ENCODE measurements at regions not wholly inside any gene's neighbourhood (a gene's known extent, or its start where the extent isn't known, plus 50 kb on each side); places are given as distances from the start of the nearest gene placed in this dataset.

DNA sequence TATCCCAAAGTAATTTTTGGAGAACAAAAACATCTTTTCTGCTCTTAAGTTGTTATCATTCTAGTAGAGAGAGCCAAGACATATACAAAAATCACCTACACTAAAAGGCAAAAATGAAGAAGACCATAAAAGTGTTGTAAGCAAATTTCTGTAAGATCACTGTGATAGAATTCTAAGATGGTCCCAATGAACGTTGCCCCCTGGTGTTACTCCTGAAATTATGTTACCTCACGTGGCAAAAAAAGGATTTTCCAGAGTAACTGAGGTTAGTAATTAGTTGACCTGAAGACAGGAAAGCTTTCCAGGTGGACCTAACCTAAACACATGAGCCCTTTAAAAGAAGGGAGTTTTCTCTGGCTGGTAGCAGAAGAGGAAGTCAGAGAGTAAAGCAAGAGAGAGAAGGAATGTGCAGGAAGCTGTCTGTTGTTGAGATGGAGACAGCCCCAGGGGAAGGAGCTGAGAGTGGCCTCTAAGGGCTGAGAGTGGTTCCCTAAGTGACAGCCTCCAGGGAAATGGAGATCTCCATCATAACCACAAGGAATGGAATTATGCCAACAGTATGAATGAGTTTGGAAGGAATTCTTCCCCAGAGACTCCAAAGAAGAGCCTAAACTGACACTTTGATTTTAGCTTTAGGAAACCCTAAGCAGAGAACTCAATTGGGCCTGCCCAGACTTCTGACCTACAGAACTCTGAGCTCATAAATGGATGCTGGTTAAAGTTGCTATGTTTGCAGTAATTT is 205.9 kb downstream of the CD47 start:
- Histone ChIP-seq H3K4me3 (ENCODE audit: low read length) (peak overlapping the region; percentile 17), H3K9ac (ENCODE audit: low read length) (no peak overlapping the region), H3K4me1 (ENCODE audit: control insufficient read depth, insufficient read depth, low read length) (peaks cover 11% of the 10 kb centered on the region), H3K9me3 (ENCODE audit: control insufficient read depth, low read length) (peaks cover 7% of the 10 kb centered on the region), H3K36me3 (ENCODE audit: control insufficient read depth, insufficient read depth, low read length, severe bottlenecking) (no peaks in the 10 kb centered on the region), H3K27me3 (replicated peaks; ENCODE audit: control insufficient read depth, insufficient read depth, low read length) (no peaks in the 10 kb centered on the region)
- peak; percentile 75 for DNase-seq (ENCODE audit: low read depth)

DNA sequence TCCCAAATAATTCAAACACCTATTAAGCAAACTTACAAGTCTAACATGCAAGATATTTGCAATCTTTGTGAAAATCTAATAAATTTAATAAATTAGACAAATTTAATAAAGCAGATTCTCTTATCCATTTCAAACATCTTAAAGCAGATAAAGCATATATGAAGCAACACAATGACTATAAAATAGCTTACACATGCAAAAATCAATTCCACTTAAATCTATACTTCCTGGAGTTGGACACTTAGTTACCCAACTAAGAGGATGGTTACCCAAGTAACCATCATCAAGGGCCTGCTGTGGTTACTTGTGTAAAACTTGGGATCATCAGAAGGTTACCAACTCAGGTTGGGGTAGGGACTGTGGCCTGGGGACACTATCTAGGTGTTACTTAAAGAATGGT is 206.8 kb downstream of the CD47 start:
- Histone ChIP-seq H3K9ac (ENCODE audit: low read length) (no peak overlapping the region), H3K4me1 (ENCODE audit: control insufficient read depth, insufficient read depth, low read length) (peaks cover 11% of the 10 kb centered on the region), H3K4me3 (ENCODE audit: low read length) (no peak overlapping the region), H3K9me3 (ENCODE audit: control insufficient read depth, low read length) (peaks cover under 1% of the 10 kb centered on the region), H3K36me3 (ENCODE audit: control insufficient read depth, insufficient read depth, low read length, severe bottlenecking) (no peaks in the 10 kb centered on the region), H3K27me3 (replicated peaks; ENCODE audit: control insufficient read depth, insufficient read depth, low read length) (no peaks in the 10 kb centered on the region)
- no peak for DNase-seq (ENCODE audit: low read depth)

DNA sequence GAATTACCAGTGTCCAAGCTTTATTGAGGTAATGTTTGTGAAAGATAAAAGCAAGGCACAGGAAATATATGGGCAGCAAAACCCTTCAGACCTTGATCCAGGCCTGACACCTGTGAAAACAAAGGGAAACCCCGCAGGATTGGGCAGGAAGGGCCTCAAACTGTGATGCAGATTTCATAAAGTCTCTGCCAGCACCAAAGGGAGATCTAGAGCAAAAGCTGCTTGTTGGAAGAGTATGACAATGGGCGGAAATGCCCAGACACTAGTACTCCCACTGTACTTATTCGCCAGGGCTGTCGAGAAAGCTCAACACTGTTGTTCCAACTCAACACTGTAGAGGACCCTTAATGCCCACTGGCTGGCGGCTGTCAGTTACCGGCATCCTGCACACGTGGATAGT is 207.9 kb downstream of the CD47 start:
- DNase-seq (ENCODE audit: low read depth): no peak
- H3K4me1 ChIP-seq (ENCODE audit: control insufficient read depth, insufficient read depth, low read length): peaks cover 11% of the 10 kb centered on the region
- no peaks in the 10 kb centered on the region for H3K27me3 ChIP-seq (replicated peaks; ENCODE audit: control insufficient read depth, insufficient read depth, low read length)
- H3K9me3 ChIP-seq (ENCODE audit: control insufficient read depth, low read length): no peaks in the 10 kb centered on the region
- H3K36me3 ChIP-seq (ENCODE audit: control insufficient read depth, insufficient read depth, low read length, severe bottlenecking): no peaks in the 10 kb centered on the region
- no peak overlapping the region for H3K9ac ChIP-seq (ENCODE audit: low read length)
- no peak overlapping the region for H3K4me3 ChIP-seq (ENCODE audit: low read length)

DNA sequence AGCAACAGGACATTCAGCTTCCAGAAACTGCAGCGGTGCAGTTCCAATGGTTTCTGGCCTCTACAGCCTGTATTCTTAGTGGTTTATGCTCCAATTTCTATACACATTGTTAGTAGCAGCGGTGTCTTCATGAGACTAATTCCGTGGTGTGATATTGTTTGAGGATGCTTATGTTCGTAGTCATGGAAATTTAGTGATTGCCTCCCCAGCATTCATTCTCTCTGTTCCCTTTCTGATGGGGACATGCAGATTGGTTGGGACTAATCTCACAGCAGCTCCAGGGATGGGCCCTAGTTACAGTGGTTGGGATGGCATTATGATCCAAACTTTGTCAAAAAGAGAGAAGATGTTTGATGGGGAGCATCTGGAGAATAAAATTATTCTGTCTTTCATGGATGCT is 208.6 kb downstream of the CD47 start:
- Histone ChIP-seq H3K9ac (ENCODE audit: low read length) (no peak overlapping the region), H3K4me1 (ENCODE audit: control insufficient read depth, insufficient read depth, low read length) (peaks cover 11% of the 10 kb centered on the region), H3K36me3 (ENCODE audit: control insufficient read depth, insufficient read depth, low read length, severe bottlenecking) (no peaks in the 10 kb centered on the region), H3K4me3 (ENCODE audit: low read length) (no peak overlapping the region), H3K9me3 (ENCODE audit: control insufficient read depth, low read length) (no peaks in the 10 kb centered on the region), H3K27me3 (replicated peaks; ENCODE audit: control insufficient read depth, insufficient read depth, low read length) (no peaks in the 10 kb centered on the region)
- DNase-seq (ENCODE audit: low read depth): no peak

DNA sequence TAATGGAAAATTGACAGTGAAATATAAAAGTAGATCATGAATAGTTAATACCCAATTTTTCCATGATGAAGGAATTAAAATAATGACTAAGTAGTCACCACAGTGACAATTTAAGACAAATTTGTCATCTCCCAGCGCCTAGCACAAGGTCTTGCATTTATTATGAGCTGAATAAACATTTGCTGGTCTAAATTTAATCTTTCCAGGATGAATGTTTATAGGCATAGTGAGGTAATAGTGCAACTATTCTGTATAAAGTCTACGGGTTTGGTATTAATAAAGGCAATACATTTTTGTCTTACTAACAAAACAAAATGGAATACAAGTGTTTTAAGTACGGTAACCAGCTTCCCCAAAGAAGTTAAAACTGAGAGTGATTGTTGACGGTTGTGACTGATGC is 209.3 kb downstream of the CD47 start:
- peak; percentile 10 for DNase-seq (ENCODE audit: low read depth)
- no peaks in the 10 kb centered on the region for H3K36me3 ChIP-seq (ENCODE audit: control insufficient read depth, insufficient read depth, low read length, severe bottlenecking)
- no peaks in the 10 kb centered on the region for H3K27me3 ChIP-seq (replicated peaks; ENCODE audit: control insufficient read depth, insufficient read depth, low read length)
- H3K9me3 ChIP-seq (ENCODE audit: control insufficient read depth, low read length): no peaks in the 10 kb centered on the region
- peaks cover 11% of the 10 kb centered on the region for H3K4me1 ChIP-seq (ENCODE audit: control insufficient read depth, insufficient read depth, low read length)
- H3K4me3 ChIP-seq (ENCODE audit: low read length): no peak overlapping the region
- no peak overlapping the region for H3K9ac ChIP-seq (ENCODE audit: low read length)

DNA sequence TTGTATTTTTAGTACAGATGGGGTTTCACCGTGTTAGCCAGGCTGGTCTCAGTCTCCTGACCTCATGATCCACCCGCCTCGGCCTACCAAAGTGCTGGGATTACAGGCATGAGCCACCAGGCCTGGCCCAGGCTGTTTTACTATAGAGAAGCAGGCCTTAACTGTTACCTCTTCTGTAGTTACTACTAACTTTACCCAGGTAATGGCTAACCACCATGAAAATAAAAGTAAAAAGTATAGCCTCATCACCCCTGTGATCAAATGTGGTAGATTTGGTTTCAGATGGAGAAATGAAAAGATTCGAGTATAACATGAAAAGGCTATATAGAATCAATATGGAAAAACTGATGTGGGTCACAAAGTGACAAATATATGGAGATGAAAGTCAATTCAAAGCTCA is 210.1 kb downstream of the CD47 start:
- Histone ChIP-seq H3K4me3 (ENCODE audit: low read length) (no peak overlapping the region), H3K27me3 (replicated peaks; ENCODE audit: control insufficient read depth, insufficient read depth, low read length) (no peaks in the 10 kb centered on the region), H3K9me3 (ENCODE audit: control insufficient read depth, low read length) (no peaks in the 10 kb centered on the region), H3K36me3 (ENCODE audit: control insufficient read depth, insufficient read depth, low read length, severe bottlenecking) (no peaks in the 10 kb centered on the region), H3K9ac (ENCODE audit: low read length) (no peak overlapping the region), H3K4me1 (ENCODE audit: control insufficient read depth, insufficient read depth, low read length) (peaks cover 11% of the 10 kb centered on the region)
- no peak for DNase-seq (ENCODE audit: low read depth)

DNA sequence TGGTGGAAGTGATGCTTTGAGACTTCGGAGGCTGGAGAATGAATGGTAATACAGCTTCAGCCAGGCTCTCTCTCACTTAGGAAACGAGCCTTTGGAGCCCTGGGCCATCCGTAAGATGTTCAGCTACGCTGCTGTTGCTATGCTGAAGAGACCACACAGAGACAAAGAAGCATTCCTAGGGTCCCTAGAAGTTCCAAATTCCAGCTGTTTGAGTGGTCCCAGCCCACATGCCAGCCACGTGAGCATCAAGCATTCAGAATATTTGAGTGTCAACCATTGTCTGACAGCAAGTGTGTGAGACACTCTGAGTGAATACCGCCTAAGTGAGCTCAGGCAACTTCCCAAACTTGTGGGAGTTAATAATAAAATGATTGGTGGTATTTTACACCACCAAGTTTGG is 212.9 kb downstream of the CD47 start:
- H3K36me3 ChIP-seq (ENCODE audit: control insufficient read depth, insufficient read depth, low read length, severe bottlenecking): no peaks in the 10 kb centered on the region
- no peaks in the 10 kb centered on the region for H3K9me3 ChIP-seq (ENCODE audit: control insufficient read depth, low read length)
- no peak overlapping the region for H3K9ac ChIP-seq (ENCODE audit: low read length)
- H3K27me3 ChIP-seq (replicated peaks; ENCODE audit: control insufficient read depth, insufficient read depth, low read length): no peaks in the 10 kb centered on the region
- no peaks in the 10 kb centered on the region for H3K4me1 ChIP-seq (ENCODE audit: control insufficient read depth, insufficient read depth, low read length)
- H3K4me3 ChIP-seq (ENCODE audit: low read length): no peak overlapping the region
- DNase-seq (ENCODE audit: low read depth): no peak

DNA sequence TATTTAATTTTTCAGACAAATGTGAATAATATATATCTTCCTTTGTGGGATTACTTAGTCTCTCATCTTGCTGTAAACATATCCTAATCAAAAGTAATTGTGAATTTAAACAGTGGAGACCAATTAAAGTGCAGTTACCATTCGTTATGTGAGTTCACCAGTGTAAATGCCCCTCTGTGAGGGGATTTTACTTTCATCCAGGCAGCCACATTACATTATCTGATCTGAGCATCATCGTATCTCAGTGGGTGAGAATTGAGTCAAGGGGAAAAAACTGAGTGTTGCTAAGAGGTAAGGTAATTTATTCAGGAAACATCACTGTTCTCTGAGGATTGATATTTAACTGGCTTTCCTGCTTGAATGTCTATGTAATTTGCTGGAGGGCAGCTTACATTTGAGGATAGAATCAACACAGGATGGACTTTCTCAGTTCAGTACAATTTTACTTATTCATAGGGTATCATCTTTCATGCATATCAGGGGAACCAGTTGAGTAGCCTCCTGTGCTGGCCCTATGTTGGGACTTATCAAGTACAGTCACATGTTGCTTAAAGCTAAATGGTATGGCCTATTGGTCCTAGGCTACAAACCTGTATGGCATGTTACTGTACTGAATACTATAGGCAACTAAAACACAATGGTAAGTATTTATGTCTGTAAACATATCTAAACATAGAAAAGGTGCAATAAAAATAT is 219.7 kb downstream of the CD47 start:
- H3K27me3 ChIP-seq (replicated peaks; ENCODE audit: control insufficient read depth, insufficient read depth, low read length): no peaks in the 10 kb centered on the region
- H3K36me3 ChIP-seq (ENCODE audit: control insufficient read depth, insufficient read depth, low read length, severe bottlenecking): no peaks in the 10 kb centered on the region
- no peak overlapping the region for H3K4me3 ChIP-seq (ENCODE audit: low read length)
- H3K9me3 ChIP-seq (ENCODE audit: control insufficient read depth, low read length): no peaks in the 10 kb centered on the region
- H3K9ac ChIP-seq (ENCODE audit: low read length): no peak overlapping the region
- DNase-seq (ENCODE audit: low read depth): no peak
- peaks cover 2% of the 10 kb centered on the region for H3K4me1 ChIP-seq (ENCODE audit: control insufficient read depth, insufficient read depth, low read length)

DNA sequence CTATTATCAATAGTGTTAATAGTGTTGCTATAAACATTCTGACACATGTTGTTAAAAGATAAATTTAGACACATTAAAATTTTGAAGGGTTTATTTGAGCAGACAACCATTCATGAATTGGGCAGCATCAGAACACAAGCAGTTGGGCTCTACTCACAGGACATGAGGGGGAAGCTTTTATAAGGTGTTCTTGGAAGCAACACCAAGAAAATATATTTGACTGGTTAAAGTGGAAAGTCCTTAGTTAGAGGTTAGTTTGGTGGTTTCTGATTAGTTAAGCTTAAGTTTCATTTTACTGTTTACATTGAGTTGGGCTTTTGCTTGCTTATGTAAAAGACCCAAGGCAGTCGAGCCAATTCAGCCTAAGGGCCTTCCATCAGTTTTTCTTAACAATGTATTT is 220.7 kb downstream of the CD47 start:
- Histone ChIP-seq H3K4me1 (ENCODE audit: control insufficient read depth, insufficient read depth, low read length) (peaks cover 2% of the 10 kb centered on the region), H3K36me3 (ENCODE audit: control insufficient read depth, insufficient read depth, low read length, severe bottlenecking) (no peaks in the 10 kb centered on the region), H3K9me3 (ENCODE audit: control insufficient read depth, low read length) (no peaks in the 10 kb centered on the region), H3K4me3 (ENCODE audit: low read length) (no peak overlapping the region), H3K27me3 (replicated peaks; ENCODE audit: control insufficient read depth, insufficient read depth, low read length) (no peaks in the 10 kb centered on the region), H3K9ac (ENCODE audit: low read length) (no peak overlapping the region)
- DNase-seq (ENCODE audit: low read depth): no peak

DNA sequence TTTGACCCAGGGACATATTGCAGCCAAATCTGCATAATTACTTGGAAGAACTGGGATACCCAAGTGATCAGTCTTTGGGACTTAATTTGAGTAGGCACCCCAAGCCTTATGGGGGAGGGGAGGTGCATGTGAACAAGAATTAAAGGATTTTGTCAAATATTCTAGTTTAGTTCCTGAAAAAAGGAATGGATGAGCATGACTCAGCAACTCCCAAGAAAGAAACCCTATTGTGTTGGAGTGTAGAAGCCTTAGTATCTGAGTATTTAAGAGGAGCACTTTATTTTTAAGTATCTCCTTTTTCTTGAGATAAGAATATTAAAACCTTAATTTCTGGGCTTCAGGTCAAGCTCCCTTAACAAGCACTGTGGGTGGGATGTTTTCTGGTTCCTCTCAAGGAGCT is 222.4 kb downstream of the CD47 start:
- no peak for DNase-seq (ENCODE audit: low read depth)
- Histone ChIP-seq H3K4me3 (ENCODE audit: low read length) (no peak overlapping the region), H3K9ac (ENCODE audit: low read length) (no peak overlapping the region), H3K27me3 (replicated peaks; ENCODE audit: control insufficient read depth, insufficient read depth, low read length) (no peaks in the 10 kb centered on the region), H3K36me3 (ENCODE audit: control insufficient read depth, insufficient read depth, low read length, severe bottlenecking) (no peaks in the 10 kb centered on the region), H3K9me3 (ENCODE audit: control insufficient read depth, low read length) (no peaks in the 10 kb centered on the region), H3K4me1 (ENCODE audit: control insufficient read depth, insufficient read depth, low read length) (peaks cover 2% of the 10 kb centered on the region)

DNA sequence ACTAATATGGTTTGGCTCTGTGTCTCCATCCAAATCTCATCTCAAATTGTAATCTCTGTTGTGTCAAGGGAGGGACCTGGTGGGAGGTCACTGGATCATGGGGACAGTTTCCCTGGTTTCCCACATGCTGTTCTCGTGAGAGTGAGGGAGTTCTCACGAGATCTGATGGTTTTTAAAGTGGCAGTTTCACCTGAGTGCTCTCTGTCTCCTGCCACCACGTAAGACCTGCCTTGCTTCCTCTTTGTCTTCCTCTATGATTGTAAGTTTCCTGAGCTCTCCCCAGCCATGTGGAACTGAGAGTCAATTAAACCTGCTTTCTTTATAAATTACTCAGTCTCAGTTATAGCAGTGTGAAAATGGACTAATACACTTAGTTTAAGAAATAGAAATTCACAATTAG is 228.9 kb downstream of the CD47 start:
- no peaks in the 10 kb centered on the region for H3K36me3 ChIP-seq (ENCODE audit: control insufficient read depth, insufficient read depth, low read length, severe bottlenecking)
- DNase-seq (ENCODE audit: low read depth): no peak
- no peaks in the 10 kb centered on the region for H3K27me3 ChIP-seq (replicated peaks; ENCODE audit: control insufficient read depth, insufficient read depth, low read length)
- H3K4me1 ChIP-seq (ENCODE audit: control insufficient read depth, insufficient read depth, low read length): no peaks in the 10 kb centered on the region
- H3K9me3 ChIP-seq (ENCODE audit: control insufficient read depth, low read length): no peaks in the 10 kb centered on the region
- no peak overlapping the region for H3K4me3 ChIP-seq (ENCODE audit: low read length)
- H3K9ac ChIP-seq (ENCODE audit: low read length): no peak overlapping the region

Measured in adipocyte (in vitro differentiated cells).